AG04449 (cell line): ENCODE measurements at regions not wholly inside any gene's neighbourhood (a gene's known extent, or its start where the extent isn't known, plus 50 kb on each side); places are given as distances from the start of the nearest gene placed in this dataset.

Source experiments
- CTCF ChIA-PET: fragments of 350-600 bp; formaldehyde crosslinking; extraction: SDS; loops from one replicate; lab custom pipeline; 2021; ENCODE audit warnings: antibody characterized with exemption; lab: Yijun Ruan, JAX
- POLR2A ChIA-PET: fragments of 400-600, 350-600 bp; formaldehyde crosslinking; extraction: SDS; loops from one replicate; lab custom pipeline; 2020; ENCODE audit warnings: antibody characterized with exemption, inconsistent platforms; lab: Yijun Ruan, JAX
- DNase-seq: peaks from one replicate; pipeline ENCODE4 v3.0.0-alpha.2; 2010; ENCODE audit warnings: low read depth, low spot score
- H3K4me3 ChIP-seq: 2 replicates; pipeline ENCODE4 v1.5.1; 2011; ENCODE audit warnings: low read depth, mild to moderate bottlenecking, control low read depth, low read length
- CTCF ChIP-seq: IDR thresholded peaks from one replicate; pipeline ENCODE4 v1.5.1; 2011; ENCODE audit warnings: mild to moderate bottlenecking, moderate library complexity, low read length, control low read depth, inconsistent platforms; ENCODE audit not compliant: insufficient read depth; ENCODE audit errors: missing control alignments

- ChIA-PET POLR2A (no interaction called here), CTCF (interaction anchor here (1.8 kb wide), 1 partner anchor 25 kb away, joined by 11 read pairs; no protein-coding TSS in a partner anchor)
- no peak for TF ChIP-seq CTCF
- H3K4me3 ChIP-seq, result no peak overlapping the region
- DNase-seq, result no peak
These were observed 145.3 kb upstream of the CDH13 start for GRCh38 chr16:82481455-82481854.

GRCh38 chr16:82476786-82477185, 150.0 kb upstream of the CDH13 start:
- no peak for DNase-seq
- POLR2A ChIA-PET, result no interaction called here
- H3K4me3 ChIP-seq, result no peak overlapping the region
- TF ChIP-seq CTCF, result no peak
- CTCF ChIA-PET, result no interaction called here

GRCh38 chr16:82470620-82471152, 156.1 kb upstream of the CDH13 start:
- no peak for TF ChIP-seq CTCF
- DNase-seq, result no peak
- POLR2A ChIA-PET, result no interaction called here
- CTCF ChIA-PET, result interaction anchor here (1.1 to 4.5 kb wide), 4 partner anchors 12 to 744 kb away, joined by 3 to 23 read pairs (median 4); no protein-coding TSS in a partner anchor
- H3K4me3 ChIP-seq, result no peak overlapping the region

GRCh38 chr16:82470016-82470415, 156.8 kb upstream of the CDH13 start:
- CTCF ChIA-PET, result interaction anchor here (1.3 to 4.5 kb wide), 3 partner anchors 14 to 745 kb away, joined by 3 to 23 read pairs (median 4); no protein-coding TSS in a partner anchor
- POLR2A ChIA-PET, result no interaction called here
- no peak for DNase-seq
- no peak for TF ChIP-seq CTCF
- no peak overlapping the region for H3K4me3 ChIP-seq

- DNase-seq, result no peak
- CTCF ChIA-PET, result interaction anchor here (1.3 kb wide), 1 partner anchor 7 kb away, joined by 6 read pairs; no protein-coding TSS in a partner anchor
- TF ChIP-seq CTCF, result no peak
- POLR2A ChIA-PET, result no interaction called here
- no peak overlapping the region for H3K4me3 ChIP-seq
These were observed 162.6 kb upstream of the CDH13 start for GRCh38 chr16:82464187-82464586.

GRCh38 chr16:82460766-82461165, 166.0 kb upstream of the CDH13 start:
- POLR2A ChIA-PET, result no interaction called here
- CTCF ChIA-PET, result interaction anchor here (1.4 kb wide), 1 partner anchor 8 kb away, joined by 6 read pairs; no protein-coding TSS in a partner anchor
- no peak for TF ChIP-seq CTCF
- DNase-seq, result no peak
- H3K4me3 ChIP-seq, result no peak overlapping the region
